GM12865 (cell line): ENCODE measurements at regions not wholly inside any gene's neighbourhood (a gene's known extent, or its start where the extent isn't known, plus 50 kb on each side); places are given as distances from the start of the nearest gene placed in this dataset.

Source experiments
- DNase-seq: peaks from one replicate; pipeline ENCODE4 v3.0.0; 2010; ENCODE audit warnings: low read depth
- H3K4me3 ChIP-seq: 2 replicates; pipeline ENCODE4 v1.5.1; 2011; ENCODE audit warnings: mild to moderate bottlenecking, low read depth, low read length, control low read depth
- TF ChIP-seq, protein P1 (sequence below): IDR thresholded peaks from 2 replicates; pipeline ENCODE4 v1.5.1; 2011; ENCODE audit warnings: low read length, control low read depth, low read depth, inconsistent platforms; ENCODE audit not compliant: insufficient read depth; ENCODE audit errors: missing control alignments

DNA sequence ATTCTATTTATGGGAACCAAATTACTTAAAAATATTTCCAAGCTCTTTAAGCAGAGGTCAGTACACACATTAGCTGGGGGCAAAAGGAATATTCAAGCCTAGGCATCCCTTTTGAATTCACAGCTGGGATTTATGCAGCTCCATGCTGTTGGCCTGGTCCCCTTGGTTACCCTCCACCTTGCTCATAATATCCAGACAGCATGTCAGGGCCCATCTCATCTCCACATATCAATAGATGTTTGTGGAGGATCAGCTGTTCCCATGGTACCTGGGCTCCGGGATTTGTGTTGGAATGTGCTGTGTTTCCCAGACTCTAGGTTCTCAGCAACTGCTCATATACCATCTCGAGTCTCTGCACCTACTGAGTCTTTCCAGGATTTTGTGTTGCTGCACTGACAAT, 534.8 kb downstream of the BMP2 start:
- DNase-seq, result no peak
- TF ChIP-seq, protein P1, sequence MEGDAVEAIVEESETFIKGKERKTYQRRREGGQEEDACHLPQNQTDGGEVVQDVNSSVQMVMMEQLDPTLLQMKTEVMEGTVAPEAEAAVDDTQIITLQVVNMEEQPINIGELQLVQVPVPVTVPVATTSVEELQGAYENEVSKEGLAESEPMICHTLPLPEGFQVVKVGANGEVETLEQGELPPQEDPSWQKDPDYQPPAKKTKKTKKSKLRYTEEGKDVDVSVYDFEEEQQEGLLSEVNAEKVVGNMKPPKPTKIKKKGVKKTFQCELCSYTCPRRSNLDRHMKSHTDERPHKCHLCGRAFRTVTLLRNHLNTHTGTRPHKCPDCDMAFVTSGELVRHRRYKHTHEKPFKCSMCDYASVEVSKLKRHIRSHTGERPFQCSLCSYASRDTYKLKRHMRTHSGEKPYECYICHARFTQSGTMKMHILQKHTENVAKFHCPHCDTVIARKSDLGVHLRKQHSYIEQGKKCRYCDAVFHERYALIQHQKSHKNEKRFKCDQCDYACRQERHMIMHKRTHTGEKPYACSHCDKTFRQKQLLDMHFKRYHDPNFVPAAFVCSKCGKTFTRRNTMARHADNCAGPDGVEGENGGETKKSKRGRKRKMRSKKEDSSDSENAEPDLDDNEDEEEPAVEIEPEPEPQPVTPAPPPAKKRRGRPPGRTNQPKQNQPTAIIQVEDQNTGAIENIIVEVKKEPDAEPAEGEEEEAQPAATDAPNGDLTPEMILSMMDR, result no peak
- H3K4me3 ChIP-seq, result no peak overlapping the region

DNA sequence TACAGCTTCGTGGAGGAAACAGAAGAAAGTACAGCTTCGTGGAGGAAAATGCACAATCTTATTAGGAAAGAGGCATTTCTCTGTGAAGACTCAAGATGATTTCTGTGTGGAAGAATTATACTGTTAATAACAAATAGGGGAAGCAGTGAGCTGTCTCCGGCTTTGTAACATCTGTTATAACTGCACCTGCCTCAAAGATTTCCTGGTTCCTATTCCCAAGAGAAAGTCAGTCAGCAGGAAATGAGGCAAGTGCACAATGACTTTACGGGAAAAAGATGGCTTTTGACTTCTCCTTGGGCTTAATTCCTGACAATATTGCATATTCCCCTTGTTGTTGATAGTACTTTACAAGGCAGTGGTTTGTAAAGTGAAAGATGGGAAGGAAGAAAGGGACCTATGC, 538.5 kb downstream of the BMP2 start:
- TF ChIP-seq, protein P1, result no peak
- no peak for DNase-seq
- H3K4me3 ChIP-seq, result no peak overlapping the region

DNA sequence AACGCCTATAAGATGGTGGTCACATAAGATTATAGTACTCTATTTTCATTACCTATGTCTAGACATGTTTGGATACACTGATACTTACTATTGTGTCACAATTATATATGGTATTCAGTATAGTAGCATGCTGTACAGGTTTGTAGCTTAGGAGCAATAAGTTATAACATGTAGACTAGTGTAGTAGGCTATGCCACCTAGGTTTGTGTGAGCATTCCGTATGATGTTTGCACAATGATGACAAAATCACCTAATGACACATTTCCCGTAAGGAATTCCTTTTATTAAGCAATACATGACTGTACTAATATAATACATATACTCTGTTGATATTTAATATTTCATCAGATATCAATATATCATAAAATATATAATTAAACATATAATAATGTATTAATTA, 540.7 kb downstream of the BMP2 start:
- TF ChIP-seq, protein P1, result no peak
- no peak for DNase-seq
- no peak overlapping the region for H3K4me3 ChIP-seq

DNA sequence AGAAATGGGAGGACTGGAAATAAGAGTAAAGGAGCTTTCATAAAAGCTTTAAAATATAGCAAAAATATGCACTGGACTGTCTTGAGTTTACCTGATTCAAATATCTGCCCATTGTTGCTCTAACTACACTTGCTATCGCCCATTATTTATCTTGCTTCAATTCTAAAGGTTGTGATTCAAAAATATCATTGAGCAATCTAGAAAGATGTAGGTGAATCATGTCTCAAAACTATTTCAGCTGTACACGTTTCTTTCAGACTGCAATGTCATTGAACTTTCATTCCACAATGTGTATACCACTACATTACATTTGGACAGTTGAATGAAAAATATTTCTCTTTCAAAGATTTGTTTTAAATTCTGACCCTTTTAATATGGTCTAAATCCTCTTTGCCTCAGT, 545.6 kb downstream of the BMP2 start:
- no peak overlapping the region for H3K4me3 ChIP-seq
- TF ChIP-seq, protein P1, result no peak
- DNase-seq, result no peak

DNA sequence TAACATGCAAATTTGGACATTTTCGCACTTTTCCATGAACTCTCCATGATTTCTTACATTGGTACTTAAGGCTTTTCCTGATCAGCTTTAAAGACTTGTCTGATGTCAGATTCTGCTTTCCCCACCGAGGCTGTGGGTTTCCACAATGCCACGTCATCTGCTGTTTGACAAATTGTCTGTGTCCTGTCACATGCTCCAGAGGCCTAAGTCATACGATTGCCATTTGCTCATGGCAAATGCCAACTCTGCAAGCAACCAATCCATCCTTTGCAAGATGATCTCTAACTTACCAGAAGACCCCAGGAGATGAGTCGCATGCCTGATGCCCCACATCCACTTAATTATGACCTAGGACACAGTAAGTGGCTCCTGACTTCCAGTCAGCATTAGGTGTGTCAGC, 556.5 kb downstream of the BMP2 start:
- no peak for DNase-seq
- TF ChIP-seq, protein P1, result no peak
- no peak overlapping the region for H3K4me3 ChIP-seq

DNA sequence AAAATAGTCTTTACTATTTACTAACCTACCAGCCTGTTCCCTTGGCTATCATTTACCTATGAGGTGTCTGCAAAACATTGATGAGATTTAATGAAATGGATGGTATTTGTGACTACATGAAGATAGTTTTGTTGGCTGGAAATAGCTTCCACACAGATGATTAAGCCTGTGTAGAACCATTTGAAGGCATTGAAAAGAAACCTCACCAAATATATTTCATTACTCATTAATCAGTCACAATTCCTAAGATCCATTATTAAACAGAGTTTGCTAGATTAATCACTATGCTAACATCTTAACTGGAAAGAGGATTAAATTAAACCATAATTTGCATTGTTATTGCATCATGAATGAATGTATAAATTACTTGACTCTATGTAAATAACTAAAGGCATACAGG, 560.3 kb downstream of the BMP2 start:
- TF ChIP-seq, protein P1, result no peak

DNA sequence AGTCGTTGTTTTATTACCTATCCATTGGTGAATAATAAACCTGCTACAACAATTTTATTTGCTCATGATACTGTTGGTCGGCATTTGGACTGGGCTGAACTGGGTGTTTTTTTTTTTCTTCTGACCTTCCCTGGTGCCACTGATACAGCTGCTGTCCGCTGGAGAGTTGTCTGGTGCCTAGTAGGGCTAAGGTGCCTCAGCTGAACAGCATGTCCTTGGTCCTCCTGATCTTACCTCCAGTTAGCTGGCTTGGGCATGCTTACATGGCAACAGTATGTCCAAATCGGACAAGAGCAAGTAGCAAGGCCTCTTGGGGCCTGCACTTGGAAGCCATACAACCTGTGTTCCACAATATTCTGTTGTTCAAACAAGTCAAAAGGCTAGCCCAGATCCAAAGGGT, 563.4 kb downstream of the BMP2 start:
- no peak overlapping the region for H3K4me3 ChIP-seq
- TF ChIP-seq, protein P1, result no peak
- DNase-seq, result no peak

More for the DNA sequence above, 560.3 kb downstream of the BMP2 start:
- no peak for DNase-seq
- no peak overlapping the region for H3K4me3 ChIP-seq
